Cerebellar cortex (tissue), 1 donor: ENCODE measurements at regions not wholly inside any gene's neighbourhood (a gene's known extent, or its start where the extent isn't known, plus 50 kb on each side); places are given as distances from the start of the nearest gene placed in this dataset.
"Not testable (repeated sequence)": the region's sequence is repeated elsewhere in the genome, so short reads cannot be mapped to it uniquely, and the experiment has no call there.

Source experiments
- DNase-seq: peaks from one replicate; pipeline ENCODE4 v3.0.0-alpha.2; 2015; ENCODE audit warnings: low spot score

DNA sequence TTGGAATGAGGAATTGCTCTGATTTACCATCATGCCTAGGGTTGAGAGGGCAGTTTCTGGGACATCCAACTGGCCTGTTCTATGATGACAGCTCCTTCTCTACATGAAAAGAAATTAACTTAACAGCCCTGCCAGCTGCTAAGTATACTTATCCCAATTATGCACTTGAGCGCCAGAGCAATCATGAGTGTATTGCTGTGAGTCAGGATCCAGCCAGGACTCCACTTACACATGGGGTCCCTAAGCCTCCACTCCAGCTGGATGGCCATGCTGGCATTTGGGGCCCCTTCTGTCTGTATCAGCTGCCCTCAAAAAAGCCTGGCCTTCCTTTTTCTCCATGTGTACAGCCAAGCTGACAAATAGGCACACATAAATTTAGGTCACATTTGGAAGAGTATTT lies 481.9 kb downstream of the TMX3 start:
- DNase-seq, result no peak

DNA sequence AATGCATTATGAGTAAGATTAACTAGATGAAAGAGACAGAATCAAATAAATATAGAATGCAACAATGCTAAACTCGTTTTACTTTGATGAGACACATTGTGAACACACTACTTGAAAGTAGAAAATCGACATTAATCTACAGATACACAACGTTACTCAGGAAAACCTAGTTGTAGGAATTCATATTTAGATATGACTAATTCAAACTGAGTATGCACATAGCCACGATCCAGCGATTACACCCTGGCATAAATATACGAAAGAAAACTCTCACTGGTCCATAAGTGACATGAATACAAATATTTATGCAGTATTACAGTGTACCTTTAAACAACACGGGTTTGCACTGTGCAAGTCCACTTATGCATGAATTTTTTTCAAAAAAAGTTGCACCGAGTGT lies 485.6 kb downstream of the TMX3 start:
- DNase-seq, result no peak

DNA sequence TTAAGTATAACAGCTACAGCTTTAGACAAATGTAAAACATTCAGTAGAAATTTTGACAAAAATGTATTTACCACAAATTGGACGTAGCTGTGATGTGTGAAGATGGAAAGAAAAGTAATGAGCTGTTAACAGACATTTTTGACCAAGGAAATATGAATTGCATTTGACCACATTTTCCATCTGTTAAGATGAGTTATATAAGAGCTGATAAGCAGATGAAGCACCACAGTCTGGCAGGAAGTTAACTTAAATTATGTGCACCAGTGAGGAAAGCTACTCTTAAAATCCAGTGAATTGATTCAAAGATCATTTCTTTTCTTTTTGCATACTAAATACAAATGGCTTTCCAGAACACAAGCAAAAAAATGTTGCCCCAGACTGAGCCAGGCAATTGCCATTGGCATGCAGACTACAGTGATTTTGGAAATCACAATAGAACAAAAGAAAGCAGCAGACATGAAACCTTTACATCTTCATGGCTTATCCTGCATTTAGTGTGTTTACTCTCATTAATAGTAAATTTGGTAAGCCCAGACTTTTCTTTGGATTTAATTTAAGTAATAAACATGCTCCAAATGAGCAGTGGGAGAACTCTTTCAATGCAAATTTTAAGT lies 493.7 kb downstream of the TMX3 start:
- peak; percentile 33 for DNase-seq

DNA sequence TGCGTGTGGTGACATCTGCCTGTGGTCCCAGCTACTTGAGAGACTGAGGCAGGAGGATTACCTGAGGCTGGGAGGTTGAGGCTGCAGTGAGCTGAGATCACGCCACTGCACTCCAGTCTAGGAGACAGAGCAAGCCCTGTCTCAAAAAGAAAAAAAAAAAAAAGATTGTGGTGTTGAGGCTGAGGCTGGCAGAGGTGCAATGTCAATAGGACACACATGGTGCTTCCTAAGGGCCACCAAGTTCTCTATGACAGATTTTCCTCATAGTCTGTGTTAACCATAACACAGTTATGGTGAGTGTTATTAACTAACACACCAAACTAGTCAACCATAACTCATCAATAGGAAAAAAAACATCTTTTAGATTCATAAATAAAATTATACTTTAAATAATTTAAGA lies 494.4 kb downstream of the TMX3 start:
- no peak for DNase-seq

DNA sequence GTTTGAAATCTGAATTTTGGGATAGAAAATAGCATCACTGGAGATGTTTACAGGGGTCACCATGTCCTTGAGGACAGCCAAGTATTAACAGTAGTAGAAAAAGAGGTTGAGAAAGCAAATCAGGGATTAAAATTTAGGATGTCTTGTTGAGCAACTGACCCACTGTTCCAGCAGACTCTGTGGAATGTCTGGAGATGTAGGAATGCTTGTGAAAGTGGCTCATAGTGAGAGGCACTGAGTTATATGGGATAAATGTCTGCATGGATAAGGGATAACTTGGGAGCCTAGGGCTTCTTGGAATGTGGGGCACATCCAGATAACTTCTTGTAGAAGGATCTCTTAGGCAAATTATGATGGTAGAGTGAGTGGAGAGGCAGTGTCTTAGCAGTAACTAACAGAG lies 495.0 kb downstream of the TMX3 start:
- no peak for DNase-seq

DNA sequence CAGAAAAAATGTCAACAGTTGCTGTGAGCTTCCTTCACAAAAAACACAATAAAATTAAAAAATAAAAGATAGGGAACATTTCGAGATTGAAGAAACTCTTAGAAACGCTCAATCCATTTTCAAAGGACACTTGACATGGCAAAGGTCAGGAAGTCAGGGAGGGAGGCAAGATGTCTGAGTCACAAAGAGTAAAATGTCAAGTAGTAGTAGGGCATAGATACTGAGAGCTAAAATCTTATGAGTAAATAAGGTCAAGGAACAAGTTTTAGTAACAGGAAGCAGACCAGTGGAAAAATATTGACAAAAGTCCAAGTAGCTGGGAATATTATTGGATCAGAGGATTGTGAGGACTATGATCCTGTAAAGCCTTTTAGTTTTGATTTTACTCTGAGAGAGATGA lies 495.6 kb downstream of the TMX3 start:
- no peak for DNase-seq

DNA sequence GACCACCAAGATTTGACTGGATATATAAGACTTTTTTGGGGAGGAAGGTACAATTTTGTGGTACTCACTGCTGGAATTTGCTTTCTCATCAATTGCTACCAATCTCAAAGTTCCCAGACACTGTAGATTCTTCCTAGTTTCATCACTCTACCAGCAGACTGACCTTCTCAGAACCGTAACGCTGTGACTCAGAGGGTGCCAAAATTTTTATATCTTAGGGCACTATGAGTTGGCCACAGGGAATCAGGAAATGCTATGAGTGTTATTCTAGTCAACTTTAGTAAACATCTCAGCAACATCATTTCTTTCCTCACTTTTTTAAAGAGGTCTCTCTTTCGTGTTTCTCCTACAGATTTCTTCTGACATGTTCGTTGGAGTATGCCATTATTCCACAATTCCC lies 499.0 kb downstream of the TMX3 start:
- DNase-seq, result no peak

DNA sequence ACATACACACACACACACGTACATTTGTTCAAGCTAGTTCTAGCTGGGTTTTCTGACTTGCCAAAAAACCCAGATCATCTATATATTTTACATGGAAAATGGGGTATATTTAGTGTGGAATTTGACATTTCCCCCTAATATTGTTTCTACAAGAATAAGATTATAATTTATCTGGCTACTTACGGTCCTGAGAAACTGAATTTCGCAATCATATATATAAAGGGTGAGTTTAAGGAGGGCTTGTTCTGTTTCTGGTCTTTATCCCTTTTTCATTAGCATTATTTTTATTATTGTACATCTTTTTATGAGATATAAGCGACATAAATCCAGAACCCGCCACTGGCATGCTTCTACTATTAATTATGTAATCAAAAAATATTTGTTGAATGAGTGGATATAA lies 528.9 kb downstream of the TMX3 start:
- no peak for DNase-seq

DNA sequence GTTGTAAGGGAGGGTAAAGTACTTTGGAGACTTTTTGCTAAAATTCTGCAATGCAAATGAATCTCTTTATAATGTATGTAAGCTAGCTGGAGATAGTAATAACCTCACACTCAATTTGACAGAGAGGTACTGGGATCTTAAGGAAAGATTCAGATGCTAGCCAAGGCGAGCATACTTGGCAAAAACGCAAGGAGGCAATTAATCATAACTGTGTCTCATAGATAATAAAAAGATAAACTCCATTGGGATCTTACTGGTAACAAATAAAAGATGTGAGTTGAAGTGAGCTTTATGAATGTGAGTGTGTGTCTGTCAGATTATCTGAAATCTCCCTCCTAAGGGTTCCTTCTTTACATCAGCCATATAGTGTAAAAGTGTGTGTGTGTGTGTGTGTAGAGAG lies 533.0 kb downstream of the TMX3 start:
- no peak for DNase-seq

DNA sequence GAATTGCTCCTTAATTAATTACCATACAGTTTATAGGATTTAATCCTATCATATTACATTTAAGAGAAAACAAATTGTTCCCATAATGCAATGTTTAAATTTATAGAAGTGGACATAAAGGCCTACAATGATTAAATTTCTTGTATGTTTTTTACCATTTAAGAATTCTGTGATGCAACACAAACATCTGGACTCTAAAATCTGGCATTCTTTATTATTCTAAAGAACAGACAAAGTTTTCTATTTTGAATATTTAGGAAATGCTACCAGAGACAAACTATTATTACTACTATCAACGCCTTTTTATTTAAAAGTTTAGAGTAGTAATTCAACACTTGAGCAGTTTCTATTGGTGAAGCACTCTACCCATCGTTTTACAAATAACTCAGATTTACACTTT lies 535.1 kb downstream of the TMX3 start:
- DNase-seq, result no peak

DNA sequence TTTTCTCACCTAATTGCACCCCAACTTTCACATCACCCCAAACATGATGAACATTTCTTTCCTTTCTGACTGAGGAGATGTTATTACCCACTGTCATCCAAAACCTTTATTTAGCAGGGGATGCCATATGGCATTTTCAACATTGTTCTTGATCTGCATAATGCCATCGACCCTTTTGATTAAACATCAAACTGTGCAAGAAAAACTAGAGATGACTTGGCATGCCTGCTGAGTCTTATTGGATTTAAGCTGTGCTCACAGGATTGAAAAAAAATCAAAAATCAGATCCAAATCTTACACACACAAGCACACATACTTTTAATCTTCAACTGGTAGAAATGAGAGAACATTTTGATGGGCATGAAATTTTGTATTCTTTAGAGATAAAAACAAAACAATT lies 536.0 kb downstream of the TMX3 start:
- peak; percentile 51 for DNase-seq

DNA sequence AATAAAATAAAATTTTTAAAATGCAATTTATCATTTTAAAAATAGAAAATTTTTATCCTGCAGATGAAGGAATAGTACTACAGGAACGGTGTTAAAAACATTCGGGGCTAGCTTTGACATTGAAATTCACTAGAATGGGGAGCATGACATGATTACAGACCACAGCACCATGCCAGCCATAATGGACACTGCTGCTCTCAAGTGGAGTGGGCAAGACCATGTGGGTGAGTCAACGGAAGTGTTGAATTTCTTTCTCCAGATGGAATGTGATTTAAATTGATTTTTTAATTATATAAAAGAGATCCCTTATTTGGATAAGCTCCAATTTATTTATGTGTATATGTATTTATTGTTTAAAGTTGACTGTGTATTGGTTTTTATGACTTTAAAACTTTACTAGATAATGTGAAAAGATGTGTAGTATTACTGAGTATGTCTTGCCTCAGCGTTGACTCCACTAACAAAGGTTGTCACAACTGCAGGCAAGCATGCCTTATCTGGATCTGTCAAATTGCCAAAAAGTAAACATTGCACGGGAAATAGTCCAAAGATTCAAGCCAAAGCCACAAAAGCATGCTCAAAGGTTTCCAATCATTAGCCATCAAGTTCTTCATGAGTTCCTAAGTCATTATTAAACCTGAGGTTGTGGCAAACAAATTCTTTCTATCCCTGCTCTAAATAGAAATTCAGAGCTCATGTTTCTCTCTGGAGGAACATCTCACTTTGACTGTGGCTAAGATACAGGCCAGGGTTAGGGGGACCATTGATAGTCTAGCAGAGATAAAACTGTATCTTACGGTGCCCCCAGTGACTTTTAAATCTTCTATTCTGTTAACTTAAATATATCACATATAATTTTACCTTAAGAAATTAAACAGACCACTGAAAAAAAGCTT lies 536.9 kb downstream of the TMX3 start:
- DNase-seq, result peak; percentile 59

DNA sequence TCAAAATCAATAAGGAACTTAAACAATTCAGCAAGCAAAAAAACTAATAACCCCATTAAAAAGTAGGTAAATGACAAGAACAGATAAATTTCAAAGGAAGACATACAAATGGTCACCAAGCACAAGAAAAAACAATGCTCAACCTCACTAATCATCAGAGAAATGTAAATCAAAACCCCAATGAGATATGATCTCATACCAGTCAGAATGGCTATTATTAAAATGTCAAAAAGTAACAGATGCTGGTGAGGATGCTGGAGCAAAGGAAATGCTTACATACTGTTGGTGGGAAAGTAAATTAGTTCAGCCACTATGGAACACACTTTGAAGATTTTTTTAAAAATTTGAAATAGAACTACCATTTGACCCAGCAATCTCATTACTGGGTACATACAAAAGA lies 538.0 kb downstream of the TMX3 start:
- no peak for DNase-seq

DNA sequence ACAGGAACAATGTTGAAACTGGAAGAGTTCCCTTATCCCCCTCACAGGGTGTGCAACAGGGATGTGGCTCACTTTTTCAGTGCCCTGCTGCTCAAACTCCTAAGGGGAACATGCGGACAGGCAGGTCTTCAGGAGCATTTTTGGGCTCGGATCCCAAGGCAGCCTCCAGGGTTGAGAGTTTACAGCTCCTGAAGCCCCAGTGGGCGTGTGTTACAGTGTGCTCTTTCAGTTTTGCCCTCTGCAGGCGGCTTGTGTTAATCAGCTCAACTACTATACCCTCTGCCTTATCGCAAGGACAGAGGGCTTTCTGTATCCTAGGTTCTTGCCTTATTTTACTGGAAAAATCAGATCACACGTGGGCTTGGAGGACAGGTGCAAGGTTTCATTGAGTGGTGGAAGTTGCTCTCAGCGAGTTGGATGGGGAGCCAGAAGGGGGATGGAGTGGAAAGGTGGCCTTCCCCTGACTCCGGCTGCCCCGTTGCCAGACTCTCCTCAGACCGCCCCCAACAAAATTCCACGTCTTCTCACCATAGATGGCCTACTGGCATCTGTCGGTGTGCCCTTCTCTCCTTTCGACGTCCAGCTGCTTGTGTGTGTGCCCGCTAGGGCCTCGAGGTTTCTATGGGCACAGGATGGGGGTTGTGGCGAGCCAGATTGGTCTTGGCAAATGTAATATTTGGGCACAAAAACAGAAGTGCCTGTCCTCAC lies 541.9 kb downstream of the TMX3 start:
- no peak for DNase-seq

DNA sequence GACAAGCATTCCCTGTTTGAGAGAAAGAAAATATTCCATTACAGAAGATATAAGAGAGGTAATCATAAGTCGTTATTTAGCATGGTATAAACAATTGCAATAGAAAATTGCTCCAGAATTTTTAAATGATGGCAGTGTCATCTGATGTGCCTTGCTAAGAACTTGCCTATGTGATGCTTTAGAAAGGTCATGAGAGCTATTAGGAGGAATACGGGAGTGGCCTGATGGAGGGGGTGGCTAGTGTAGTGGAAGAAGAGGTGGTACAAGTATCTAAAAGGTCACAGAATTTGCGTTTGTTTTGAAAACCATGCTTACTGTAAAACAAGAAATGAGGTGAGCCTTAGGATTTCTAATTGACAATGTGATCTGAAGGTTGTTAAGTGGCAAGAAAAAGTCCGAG lies 550.0 kb downstream of the TMX3 start:
- no peak for DNase-seq

DNA sequence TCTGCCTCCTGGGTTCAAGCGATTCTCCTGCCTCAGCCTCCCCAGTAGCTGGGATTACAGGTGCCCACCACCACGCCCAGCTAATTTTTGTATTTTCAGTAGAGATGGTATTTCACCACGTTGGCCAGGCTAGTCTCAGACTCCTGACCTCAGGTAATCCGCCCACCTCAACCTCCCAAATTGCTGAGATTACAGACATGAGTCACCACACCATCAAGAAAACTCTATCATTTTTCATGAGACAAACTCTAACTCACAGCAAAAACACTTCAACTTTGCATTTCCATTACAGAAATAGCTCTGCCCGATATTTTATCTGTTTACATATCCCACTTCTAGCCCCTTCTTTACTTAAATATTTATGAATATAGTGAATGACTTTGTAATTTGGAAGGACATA lies 561.1 kb downstream of the TMX3 start:
- not testable (repeated sequence) for DNase-seq

DNA sequence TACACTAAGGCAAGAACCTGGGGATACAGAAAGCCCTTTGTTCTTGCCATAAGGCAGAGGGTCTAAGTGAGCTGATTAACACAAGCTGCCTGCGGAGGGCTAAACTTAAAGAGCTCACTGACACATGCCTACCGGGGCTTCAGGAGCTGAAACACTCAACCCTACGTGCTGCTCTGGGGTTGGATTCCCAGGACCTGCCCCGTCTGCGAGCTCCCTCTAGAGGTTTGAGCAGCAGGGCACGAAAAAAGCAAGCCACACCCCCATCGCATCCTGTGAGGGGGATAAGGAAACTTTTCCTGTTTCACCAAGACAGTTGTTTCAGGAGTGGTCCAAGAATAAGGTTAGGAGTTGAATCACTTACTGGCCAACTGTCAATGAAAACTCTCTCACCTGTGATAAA lies 562.1 kb downstream of the TMX3 start:
- peak; percentile 13 for DNase-seq

DNA sequence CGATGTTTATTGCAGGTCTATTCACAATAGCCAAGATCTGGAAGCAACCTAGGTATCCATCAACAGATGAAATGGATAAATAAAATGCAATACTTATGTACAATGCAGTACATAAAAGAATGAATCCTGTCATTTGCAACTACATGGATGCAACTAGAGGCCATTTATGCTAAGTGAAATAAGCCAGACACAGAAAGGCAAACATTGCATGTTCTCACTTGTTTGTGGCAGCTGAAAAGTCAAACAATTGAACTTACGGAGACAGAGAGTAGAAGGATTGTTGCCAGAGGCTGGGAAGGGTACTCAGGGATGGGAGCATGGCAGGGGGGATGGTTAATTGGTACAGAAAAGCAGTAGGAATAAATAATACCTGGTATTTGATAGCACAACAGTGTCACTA lies 563.9 kb downstream of the TMX3 start:
- DNase-seq, result no peak

DNA sequence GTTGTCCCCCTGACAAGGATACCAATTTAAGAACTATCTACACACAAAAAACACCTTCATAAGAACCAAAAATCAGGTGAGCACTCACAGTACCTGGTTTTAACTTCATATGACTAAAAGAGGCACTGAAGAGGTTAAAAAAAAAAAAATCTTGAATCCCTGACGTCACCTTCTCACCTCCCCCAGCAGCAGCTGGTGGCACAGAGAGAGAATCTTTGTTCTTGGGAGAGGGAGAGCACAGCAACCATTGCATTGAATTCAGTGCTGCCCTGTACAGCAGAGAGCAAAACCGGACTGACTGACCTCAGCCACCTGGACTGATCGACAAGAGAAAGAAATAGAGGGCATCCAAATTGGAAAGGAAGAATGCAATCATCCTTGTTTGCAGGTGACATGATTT lies 566.0 kb downstream of the TMX3 start:
- no peak for DNase-seq

DNA sequence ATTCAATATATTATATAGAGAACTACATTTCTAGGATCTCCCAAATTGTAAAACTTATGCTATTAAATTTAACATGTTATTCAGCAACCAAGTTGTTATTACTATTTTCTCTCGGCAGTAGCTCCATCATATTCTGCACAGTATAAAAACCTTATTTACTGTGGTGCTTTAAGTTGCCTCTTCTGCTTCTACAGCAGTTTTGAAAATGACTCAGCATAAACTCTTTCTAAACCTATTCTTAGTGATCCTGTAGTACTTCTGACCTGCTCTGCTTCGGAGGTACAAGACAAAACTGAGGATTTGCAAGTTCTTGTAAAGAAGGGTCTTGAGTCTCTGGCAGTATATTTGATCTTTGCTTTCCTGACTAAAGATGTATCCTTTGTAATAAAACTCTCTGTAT lies 567.2 kb downstream of the TMX3 start:
- DNase-seq, result no peak

DNA sequence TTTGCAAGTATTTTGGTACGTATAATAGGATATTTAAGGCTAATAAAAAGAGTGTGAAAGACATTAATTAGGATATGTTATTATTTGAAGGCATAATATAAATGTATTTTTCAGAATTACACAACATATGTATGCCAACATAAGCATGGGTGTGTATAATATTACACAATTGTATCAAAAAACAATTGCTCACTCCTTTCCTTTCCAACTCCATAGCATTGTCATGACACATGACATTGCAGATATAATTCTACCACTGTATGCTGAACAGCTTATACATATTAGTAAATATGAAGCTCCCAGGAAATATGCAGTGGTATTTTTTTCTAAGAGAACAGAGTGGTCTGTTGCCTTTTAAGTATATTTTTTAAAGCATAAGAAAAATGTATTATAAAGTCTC lies 593.1 kb downstream of the TMX3 start:
- no peak for DNase-seq

DNA sequence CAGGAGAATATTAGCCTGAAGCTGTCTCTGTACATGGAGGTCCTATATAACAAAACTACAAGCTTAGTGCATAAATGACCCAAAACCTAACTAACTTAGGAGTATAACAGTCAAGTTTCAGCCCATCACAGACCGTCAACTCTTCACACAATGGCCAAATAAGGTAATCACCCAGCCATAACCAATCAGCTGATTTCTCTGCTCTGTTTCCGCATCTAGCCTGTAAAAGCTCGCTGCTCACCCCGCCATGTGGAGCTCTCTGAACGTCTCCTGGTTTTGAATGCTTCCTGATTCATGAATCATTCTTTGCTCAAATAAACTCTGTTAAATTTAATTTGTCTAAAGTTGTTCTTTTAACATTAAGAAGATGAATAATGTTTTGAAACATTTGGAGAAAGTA lies 593.6 kb downstream of the TMX3 start:
- DNase-seq, result no peak

DNA sequence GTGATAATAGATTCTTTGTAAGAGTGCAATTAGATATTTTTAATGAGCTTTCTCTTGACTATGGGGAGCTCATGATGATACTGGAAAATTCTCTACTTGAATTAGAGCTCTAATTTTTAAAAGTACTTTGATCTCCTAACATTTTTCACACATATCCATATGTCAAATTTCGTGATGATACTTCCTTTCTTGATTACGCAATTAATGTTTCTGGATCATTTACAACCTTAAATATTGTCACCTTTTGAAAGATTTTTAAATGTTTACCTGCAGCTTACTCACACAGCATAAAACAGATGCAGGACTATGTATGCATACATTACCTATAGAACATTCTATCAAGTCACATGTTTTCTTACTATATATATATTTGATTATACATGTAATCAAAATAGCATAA lies 598.5 kb upstream of the DSEL start:
- no peak for DNase-seq
